GM23338 (cell line): ENCODE measurements at regions not wholly inside any gene's neighbourhood (a gene's known extent, or its start where the extent isn't known, plus 50 kb on each side); places are given as distances from the start of the nearest gene placed in this dataset.

Source experiments
- ATAC-seq: fragments of 200-7000 bp; cut with Tn5 transposase; 3 replicates; pipeline ENCODE4 v1.9.1; 2020
- DNase-seq: peaks from one replicate; pipeline ENCODE4 v3.0.0-alpha.2; 2015; ENCODE audit warnings: low spot score
- H2AFZ ChIP-seq: fragments of 200-600 bp; sonication (generic); 2 replicates; pipeline ENCODE4 v1.8.0; 2016; ENCODE audit warnings: antibody characterized with exemption, mild to moderate bottlenecking, moderate library complexity
- H3F3A ChIP-seq: fragments of 200-600 bp; sonication (generic); replicated peaks from 2 replicates; pipeline ENCODE4 v1.8.0; 2017; ENCODE audit warnings: antibody characterized with exemption, mixed run types, low read depth
- H3K27ac ChIP-seq: fragments of 200-600 bp; sonication (generic); 2 replicates; pipeline ENCODE4 v1.6.1; 2016; ENCODE audit warnings: low read depth
- H3K27me3 ChIP-seq: fragments of 200-600 bp; sonication (generic); 2 replicates; pipeline ENCODE4 v1.8.0; 2016; ENCODE audit warnings: mild to moderate bottlenecking, mixed run types, moderate library complexity; ENCODE audit not compliant: insufficient read depth
- H3K36me3 ChIP-seq: fragments of 200-600 bp; sonication (generic); 2 replicates; pipeline ENCODE4 v1.8.0; 2016; ENCODE audit warnings: mild to moderate bottlenecking; ENCODE audit not compliant: insufficient read depth
- H3K4me1 ChIP-seq: fragments of 200-600 bp; sonication (generic); 2 replicates; pipeline ENCODE4 v1.8.0; 2016; ENCODE audit warnings: mild to moderate bottlenecking, moderate library complexity; ENCODE audit not compliant: insufficient read depth
- H3K4me2 ChIP-seq: fragments of 200-600 bp; sonication (generic); 2 replicates; pipeline ENCODE4 v1.7.1; 2017; ENCODE audit warnings: mixed run types
- H3K4me3 ChIP-seq: fragments of 200-600 bp; sonication (generic); 2 replicates; pipeline ENCODE4 v1.6.1; 2016; ENCODE audit warnings: mixed run types
- H3K79me2 ChIP-seq: fragments of 200-600 bp; sonication (generic); replicated peaks from 2 replicates; pipeline ENCODE4 v1.8.0; 2017; ENCODE audit warnings: mild to moderate bottlenecking; ENCODE audit not compliant: insufficient read depth
- H3K9me2 ChIP-seq: fragments of 200-600 bp; sonication (generic); 2 replicates; pipeline ENCODE4 v1.8.0; 2017; ENCODE audit not compliant: insufficient read depth
- H4K20me1 ChIP-seq: fragments of 200-600 bp; sonication (generic); replicated peaks from 2 replicates; pipeline ENCODE4 v1.8.0; 2017; ENCODE audit warnings: mild to moderate bottlenecking; ENCODE audit not compliant: insufficient read depth
- H3K27ac Mint-ChIP-seq: 2 replicates; pipeline ENCODE4 v1.8.0; 2020; ENCODE audit warnings: inconsistent platforms, mild to moderate bottlenecking, moderate library complexity, mixed read lengths
- H3K27me3 Mint-ChIP-seq: 3 replicates; pipeline ENCODE4 v1.8.0; 2022; ENCODE audit warnings: low read depth, mild to moderate bottlenecking, moderate library complexity, mixed read lengths, inconsistent platforms; ENCODE audit not compliant: insufficient read depth, poor library complexity
- H3K36me3 Mint-ChIP-seq: 3 replicates; pipeline ENCODE4 v1.8.0; 2021; ENCODE audit warnings: low read depth, mild to moderate bottlenecking, inconsistent platforms, moderate library complexity, mixed read lengths
- H3K4me1 Mint-ChIP-seq: 3 replicates; pipeline ENCODE4 v1.8.0; 2020; ENCODE audit warnings: mild to moderate bottlenecking, inconsistent platforms, mixed read lengths
- H3K4me3 Mint-ChIP-seq: 3 replicates; pipeline ENCODE4 v1.8.0; 2021; ENCODE audit warnings: moderate library complexity, mild to moderate bottlenecking, inconsistent platforms, mixed read lengths
- H3K9me3 Mint-ChIP-seq: 3 replicates; pipeline ENCODE4 v1.8.0; 2020; ENCODE audit warnings: moderate library complexity, mild to moderate bottlenecking, inconsistent platforms, mixed read lengths
- CREB1 ChIP-seq: fragments of 250-450 bp; sonication (Bioruptor Pico); IDR thresholded peaks from 2 replicates; pipeline ENCODE4 v1.5.0; 2020; ENCODE audit warnings: low read depth, mild to moderate bottlenecking, moderate library complexity
- CTCF ChIP-seq, 2 experiments: fragments of 200-600 bp in 1 of 2; sonication (generic) in 1 of 2; conservative IDR thresholded peaks; 2 replicates each; pipeline versions ENCODE4 v1.5.1 to v1.6.1; 2016 to 2017; ENCODE audit warnings: antibody characterized with exemption in 2 of 2, low read depth in 2 of 2, mild to moderate bottlenecking in 2 of 2, moderate library complexity in 1 of 2
- ETS1 ChIP-seq: IDR thresholded peaks from 2 replicates; pipeline ENCODE4 v1.6.1; 2016; ENCODE audit warnings: antibody characterized with exemption
- EZH2 ChIP-seq: fragments of 200-600 bp; sonication (generic); IDR thresholded peaks from one replicate; pipeline ENCODE4 v1.8.0; 2017; ENCODE audit warnings: antibody characterized with exemption, mild to moderate bottlenecking, low read depth; ENCODE audit not compliant: unreplicated experiment
- JUNB ChIP-seq: IDR thresholded peaks from one replicate; pipeline ENCODE4 v1.6.1; 2016; ENCODE audit warnings: antibody characterized with exemption; ENCODE audit not compliant: unreplicated experiment
- NANOG ChIP-seq: IDR thresholded peaks from 2 replicates; pipeline ENCODE4 v1.6.1; 2016; ENCODE audit warnings: antibody characterized with exemption, borderline replicate concordance
- POLR2AphosphoS5 ChIP-seq: IDR thresholded peaks from 2 replicates; pipeline ENCODE4 v1.6.1; 2016; ENCODE audit warnings: antibody characterized with exemption, low read depth
- REST ChIP-seq: IDR thresholded peaks from one replicate; pipeline ENCODE4 v1.6.1; 2018; ENCODE audit warnings: antibody characterized with exemption; ENCODE audit not compliant: unreplicated experiment
- ZNF114 ChIP-seq: fragments of 250-450 bp; sonication (Bioruptor Pico); IDR thresholded peaks from 2 replicates; pipeline ENCODE4 v1.5.0; 2020; ENCODE audit warnings: mild to moderate bottlenecking, moderate library complexity
- ZNF331 ChIP-seq: fragments of 250-450 bp; sonication (Bioruptor Pico); IDR thresholded peaks from 2 replicates; pipeline ENCODE4 v1.5.0; 2020; ENCODE audit warnings: low read depth, mild to moderate bottlenecking, moderate library complexity
- ZNF462 ChIP-seq: fragments of 250-450 bp; sonication (Bioruptor Pico); IDR thresholded peaks from 2 replicates; pipeline ENCODE4 v1.5.0; 2020; ENCODE audit warnings: mild to moderate bottlenecking, moderate library complexity

- no peak for TF ChIP-seq CTCF (conservative IDR thresholded peaks at IDR 0.05; ENCODE audit: low read depth in 2 of 2)
These were observed 267.7 kb upstream of the LMCD1 start (continued) for GRCh38 chr3:8233938-8234337.

- Mint-ChIP-seq H3K27me3 (no peaks in the 10 kb centered on the region), H3K4me1 (peaks cover 13% of the 10 kb centered on the region; the same call in 2 of the 3 replicates)
- DNase-seq: no peak
- TF ChIP-seq EZH2 (no peak), ZNF462 (CRISPR knock-in tag) (no peak), CREB1 (CRISPR knock-in tag) (no peak), JUNB (no peak), ZNF331 (no peak), POLR2AphosphoS5 (no peak), REST (no peak), CTCF (conservative IDR thresholded peaks at IDR 0.05; ENCODE audit: low read depth in 2 of 2) (no peak), NANOG (no peak), ZNF114 (CRISPR knock-in tag) (no peak), ETS1 (no peak)
These were observed 265.4 kb upstream of the LMCD1 start for GRCh38 chr3:8236264-8236663.

More at GRCh38 chr3:8236264-8236663, 265.4 kb upstream of the LMCD1 start:
- Histone ChIP-seq H3F3A (no peaks in the 10 kb centered on the region), H4K20me1 (no peaks in the 10 kb centered on the region), H3K27ac (no peak overlapping the region), H3K27me3 (no peaks in the 10 kb centered on the region), H3K4me3 (no peak overlapping the region), H3K36me3 (no peaks in the 10 kb centered on the region), H3K4me2 (no peak overlapping the region), H2AFZ (no peak overlapping the region), H3K79me2 (no peaks in the 10 kb centered on the region), H3K9me2 (no peaks in the 10 kb centered on the region), H3K4me1 (peaks cover 10% of the 10 kb centered on the region; the same call in 1 of the 2 replicates)
- H3K27ac Mint-ChIP-seq: no peak overlapping the region
- no peaks in the 10 kb centered on the region for H3K36me3 Mint-ChIP-seq
- no peak for ATAC-seq
- no peaks in the 10 kb centered on the region for H3K9me3 Mint-ChIP-seq
- no peak overlapping the region for H3K4me3 Mint-ChIP-seq
